ENCODE measurements at regions not wholly inside any gene's neighbourhood (a gene's known extent, or its start where the extent isn't known, plus 50 kb on each side); places are given as distances from the start of the nearest gene placed in this dataset.

- ChIA-PET POLR2A (interaction anchor here (0.6 to 0.7 kb wide), 2 partner anchors 138 to 477 kb away, joined by 3 to 4 read pairs; no protein-coding TSS in a partner anchor), CTCF (ENCODE audit: unreplicated experiment) (no interaction called here)
- Histone ChIP-seq H2AFZ (ENCODE audit: low read length) (no peak overlapping the region), H3K4me2 (ENCODE audit: low read length) (no peak overlapping the region), H3K4me3 (ENCODE audit: low read depth, low read length, poor library complexity, severe bottlenecking) (no peak overlapping the region), H3K9me2 (ENCODE audit: insufficient read depth, low read length) (no peaks in the 10 kb centered on the region), H3K36me3 (ENCODE audit: insufficient read depth, low read length) (no peaks in the 10 kb centered on the region), H3K9me3 (ENCODE audit: low read length) (no peaks in the 10 kb centered on the region), H3K79me2 (ENCODE audit: insufficient read depth, low read depth, low read length) (no peaks in the 10 kb centered on the region), H4K20me1 (ENCODE audit: insufficient read depth, low read length) (no peaks in the 10 kb centered on the region), H3K27ac (ENCODE audit: low read depth, low read length, poor library complexity, severe bottlenecking) (no peak overlapping the region), H3K4me1 (ENCODE audit: insufficient read depth, low read length, poor library complexity, severe bottlenecking) (peaks cover 3% of the 10 kb centered on the region)
- intact Hi-C loops (cut with micrococcal nuclease; ENCODE audit: unreplicated experiment) = no loop called here
- BruUV-seq (replicated peaks) = no TSS peak
- TF ChIP-seq EZH2phosphoT487 (IDR thresholded peaks at IDR 0.05; ENCODE audit: borderline replicate concordance, low read depth, low read length) (no peak), CTCF (conservative IDR thresholded peaks at IDR 0.05; ENCODE audit: low read length) (no peak)
- DNase-seq (ENCODE audit: low spot score) = no peak
Observed at GRCh38 chr6:14798996-14799588, 446.8 kb upstream of the JARID2 start.

GRCh38 chr6:14799928-14800327 lies 445.9 kb upstream of the JARID2 start:
- DNase-seq (ENCODE audit: low spot score) = peak; percentile 80
- intact Hi-C loops (cut with micrococcal nuclease; ENCODE audit: unreplicated experiment) = no loop called here
- Histone ChIP-seq H3K4me1 (ENCODE audit: insufficient read depth, low read length, poor library complexity, severe bottlenecking) (peaks cover 3% of the 10 kb centered on the region), H3K4me3 (ENCODE audit: low read depth, low read length, poor library complexity, severe bottlenecking) (no peak overlapping the region), H3K79me2 (ENCODE audit: insufficient read depth, low read depth, low read length) (no peaks in the 10 kb centered on the region), H3K27ac (ENCODE audit: low read depth, low read length, poor library complexity, severe bottlenecking) (no peak overlapping the region), H4K20me1 (ENCODE audit: insufficient read depth, low read length) (no peaks in the 10 kb centered on the region), H3K9me3 (ENCODE audit: low read length) (no peaks in the 10 kb centered on the region), H3K36me3 (ENCODE audit: insufficient read depth, low read length) (no peaks in the 10 kb centered on the region), H3K4me2 (ENCODE audit: low read length) (no peak overlapping the region), H3K9me2 (ENCODE audit: insufficient read depth, low read length) (no peaks in the 10 kb centered on the region), H2AFZ (ENCODE audit: low read length) (peak overlapping the region; percentile 35; the same call in 1 of the 2 replicates)
- CTCF ChIA-PET (ENCODE audit: unreplicated experiment) = no interaction called here
- TF ChIP-seq CTCF (conservative IDR thresholded peaks at IDR 0.05; ENCODE audit: low read length) = no peak
- TF ChIP-seq EZH2phosphoT487 (IDR thresholded peaks at IDR 0.05; ENCODE audit: borderline replicate concordance, low read depth, low read length) = no peak
- POLR2A ChIA-PET = interaction anchor here (0.6 to 0.7 kb wide), 2 partner anchors 478 to 583 kb away, joined by 3 to 4 read pairs; no protein-coding TSS in a partner anchor
- BruUV-seq (replicated peaks) = no TSS peak

- no peak for TF ChIP-seq CTCF (conservative IDR thresholded peaks at IDR 0.05; ENCODE audit: low read length)
- TF ChIP-seq EZH2phosphoT487 (IDR thresholded peaks at IDR 0.05; ENCODE audit: borderline replicate concordance, low read depth, low read length) = no peak
- ChIA-PET CTCF (ENCODE audit: unreplicated experiment) (no interaction called here), POLR2A (interaction anchor here (1.3 kb wide), 1 partner anchor 14 kb away, joined by 3 read pairs; no protein-coding TSS in a partner anchor)
- no TSS peak for BruUV-seq (replicated peaks)
- intact Hi-C loops (cut with micrococcal nuclease; ENCODE audit: unreplicated experiment) = no loop called here
- no peaks in the 10 kb centered on the region for H3K9me2 ChIP-seq (ENCODE audit: insufficient read depth, low read length)
- H3K36me3 ChIP-seq (ENCODE audit: insufficient read depth, low read length) = no peaks in the 10 kb centered on the region
- H3K4me1 ChIP-seq (ENCODE audit: insufficient read depth, low read length, poor library complexity, severe bottlenecking) = peaks cover 3% of the 10 kb centered on the region
- no peaks in the 10 kb centered on the region for H3K79me2 ChIP-seq (ENCODE audit: insufficient read depth, low read depth, low read length)
- no peaks in the 10 kb centered on the region for H4K20me1 ChIP-seq (ENCODE audit: insufficient read depth, low read length)
- no peak overlapping the region for H3K4me3 ChIP-seq (ENCODE audit: low read depth, low read length, poor library complexity, severe bottlenecking)
- H3K27ac ChIP-seq (ENCODE audit: low read depth, low read length, poor library complexity, severe bottlenecking) = no peak overlapping the region
- H3K4me2 ChIP-seq (ENCODE audit: low read length) = no peak overlapping the region
- H3K9me3 ChIP-seq (ENCODE audit: low read length) = no peaks in the 10 kb centered on the region
- no peak overlapping the region for H2AFZ ChIP-seq (ENCODE audit: low read length)
- no peak for DNase-seq (ENCODE audit: low spot score)
Observed at GRCh38 chr6:14802514-14803160, 443.2 kb upstream of the JARID2 start.
